Esophagus squamous epithelium (tissue), 4 donors: ENCODE measurements at regions not wholly inside any gene's neighbourhood (a gene's known extent, or its start where the extent isn't known, plus 50 kb on each side); places are given as distances from the start of the nearest gene placed in this dataset.

Source experiments
- POLR2A ChIP-seq, 4 donors: fragments of 450-650 bp; IDR thresholded peaks; one replicate each; pipeline ENCODE4 v1.6.1; 2017; ENCODE audit warnings: antibody characterized with exemption in 4 of 4, mild to moderate bottlenecking in 4 of 4, moderate library complexity in 3 of 4
- TF ChIP-seq, protein P1 (sequence below), 6 experiments: fragments of 450-650 bp in 4 of 6; fragments of 200-600 bp in 2 of 6; sonication (generic) in 2 of 6; IDR thresholded peaks; one replicate each; pipeline ENCODE4 v1.5.1; 2016 to 2019; ENCODE audit warnings: antibody characterized with exemption in 6 of 6, mild to moderate bottlenecking in 4 of 6, moderate library complexity in 4 of 6

GRCh38 chrX:107551546-107551945, 76.8 kb upstream of the PRPS1 start:
- TF ChIP-seq, protein P1, sequence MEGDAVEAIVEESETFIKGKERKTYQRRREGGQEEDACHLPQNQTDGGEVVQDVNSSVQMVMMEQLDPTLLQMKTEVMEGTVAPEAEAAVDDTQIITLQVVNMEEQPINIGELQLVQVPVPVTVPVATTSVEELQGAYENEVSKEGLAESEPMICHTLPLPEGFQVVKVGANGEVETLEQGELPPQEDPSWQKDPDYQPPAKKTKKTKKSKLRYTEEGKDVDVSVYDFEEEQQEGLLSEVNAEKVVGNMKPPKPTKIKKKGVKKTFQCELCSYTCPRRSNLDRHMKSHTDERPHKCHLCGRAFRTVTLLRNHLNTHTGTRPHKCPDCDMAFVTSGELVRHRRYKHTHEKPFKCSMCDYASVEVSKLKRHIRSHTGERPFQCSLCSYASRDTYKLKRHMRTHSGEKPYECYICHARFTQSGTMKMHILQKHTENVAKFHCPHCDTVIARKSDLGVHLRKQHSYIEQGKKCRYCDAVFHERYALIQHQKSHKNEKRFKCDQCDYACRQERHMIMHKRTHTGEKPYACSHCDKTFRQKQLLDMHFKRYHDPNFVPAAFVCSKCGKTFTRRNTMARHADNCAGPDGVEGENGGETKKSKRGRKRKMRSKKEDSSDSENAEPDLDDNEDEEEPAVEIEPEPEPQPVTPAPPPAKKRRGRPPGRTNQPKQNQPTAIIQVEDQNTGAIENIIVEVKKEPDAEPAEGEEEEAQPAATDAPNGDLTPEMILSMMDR (IDR thresholded peaks at IDR 0.05) = no peak
- TF ChIP-seq POLR2A (IDR thresholded peaks at IDR 0.05) = no peak
